Tibial nerve (tissue), 4 donors: ENCODE measurements at regions not wholly inside any gene's neighbourhood (a gene's known extent, or its start where the extent isn't known, plus 50 kb on each side); places are given as distances from the start of the nearest gene placed in this dataset.

ENCODE experiments used
- DNase-seq, 2 donors: peaks; one replicate each; pipeline ENCODE4 v3.0.0-alpha.2; 2019; ENCODE audit warnings: low spot score in 2 of 2
- H3K27ac ChIP-seq, 4 donors: fragments of 200-600 bp; sonication (generic) in 3 of 4; one replicate each; pipeline ENCODE4 v1.5.1; 2017 to 2019; ENCODE audit warnings: mild to moderate bottlenecking in 1 of 4
- H3K27me3 ChIP-seq, 2 donors: fragments of 200-600 bp; sonication (generic) in 1 of 2; one replicate each; pipeline versions ENCODE4 v1.5.1 to v1.6.0; 2017 to 2019
- H3K36me3 ChIP-seq, 3 donors: fragments of 200-600 bp; sonication (generic); one replicate each; pipeline ENCODE4 v1.5.1; 2018 to 2019
- H3K4me1 ChIP-seq, 4 donors: fragments of 200-600 bp; sonication (generic) in 3 of 4; one replicate each; pipeline ENCODE4 v1.5.1; 2017 to 2019
- H3K4me3 ChIP-seq, 4 donors: fragments of 200-600 bp; sonication (generic) in 3 of 4; one replicate each; pipeline ENCODE4 v1.5.1; 2017 to 2019; ENCODE audit warnings: mild to moderate bottlenecking in 1 of 4, moderate library complexity in 1 of 4
- H3K9me3 ChIP-seq, 4 donors: fragments of 200-600 bp; sonication (generic) in 3 of 4; one replicate each; pipeline ENCODE4 v1.5.1; 2017 to 2019
- EP300 ChIP-seq, 2 donors: sonication (generic); formaldehyde crosslinking; IDR thresholded peaks; one replicate each; pipeline ENCODE4 v1.6.1; 2017; ENCODE audit warnings: antibody characterized with exemption in 2 of 2, mild to moderate bottlenecking in 1 of 2
- POLR2A ChIP-seq, 2 donors: fragments of 450-650 bp; IDR thresholded peaks; one replicate each; pipeline ENCODE4 v1.6.1; 2017; ENCODE audit warnings: antibody characterized with exemption in 2 of 2, mild to moderate bottlenecking in 2 of 2, moderate library complexity in 2 of 2
- WGBS, 2 donors: methylation state at CpG; one replicate each; pipeline ENCODE4 v1.1.5; 2018; 5-methylcytosine and 5-hydroxymethylcytosine counted together
- TF ChIP-seq, protein P1 (sequence below), 5 experiments: fragments of 200-600 bp in 3 of 5; fragments of 450-650 bp in 2 of 5; sonication (generic) in 3 of 5; IDR thresholded peaks; one replicate each; pipeline ENCODE4 v1.5.1; 2016 to 2019; ENCODE audit warnings: antibody characterized with exemption in 5 of 5, mild to moderate bottlenecking in 3 of 5, moderate library complexity in 2 of 5

DNA sequence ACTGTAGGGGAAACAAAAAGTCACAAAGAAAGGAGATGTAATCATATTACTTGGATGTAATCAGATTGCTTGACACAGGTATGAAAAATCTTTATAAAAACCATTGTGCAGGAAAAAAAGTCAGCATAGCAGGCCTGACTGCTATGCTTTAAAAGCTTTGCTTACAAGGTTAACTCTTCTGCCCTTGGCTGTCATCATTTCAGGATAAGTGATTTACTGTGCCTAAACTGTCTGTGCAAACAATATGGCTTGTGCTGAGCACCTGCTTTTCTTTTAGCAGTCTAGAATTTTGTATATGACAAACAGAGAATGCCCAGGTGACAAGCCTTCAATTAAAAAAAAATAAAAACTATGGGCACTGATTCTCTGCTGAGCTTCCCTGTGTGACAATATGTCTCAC lies 63.8 kb upstream of the PLEKHG7 start:
- DNase-seq: no peak

DNA sequence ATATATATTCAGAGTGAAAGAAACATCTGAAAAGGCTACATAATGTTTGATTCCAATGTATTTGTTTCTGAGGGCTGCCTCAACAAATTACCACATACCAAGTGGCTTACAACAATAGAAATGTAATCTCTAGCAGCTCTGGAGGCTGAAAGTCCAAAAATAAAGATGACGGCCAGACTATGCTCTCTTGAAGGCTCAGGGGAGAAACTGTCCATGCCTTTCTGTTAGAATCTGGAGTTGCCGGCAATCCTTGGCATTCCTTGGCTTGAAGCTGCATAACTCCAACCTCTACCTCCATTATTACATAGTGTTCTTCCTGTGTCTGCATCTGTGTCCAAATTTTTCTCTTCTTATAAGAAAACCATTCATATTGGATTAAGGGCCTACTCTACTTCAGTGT lies 68.1 kb upstream of the PLEKHG7 start:
- no peak for TF ChIP-seq POLR2A (IDR thresholded peaks at IDR 0.05)
- TF ChIP-seq EP300 (IDR thresholded peaks at IDR 0.05): no peak
- TF ChIP-seq, protein P1, sequence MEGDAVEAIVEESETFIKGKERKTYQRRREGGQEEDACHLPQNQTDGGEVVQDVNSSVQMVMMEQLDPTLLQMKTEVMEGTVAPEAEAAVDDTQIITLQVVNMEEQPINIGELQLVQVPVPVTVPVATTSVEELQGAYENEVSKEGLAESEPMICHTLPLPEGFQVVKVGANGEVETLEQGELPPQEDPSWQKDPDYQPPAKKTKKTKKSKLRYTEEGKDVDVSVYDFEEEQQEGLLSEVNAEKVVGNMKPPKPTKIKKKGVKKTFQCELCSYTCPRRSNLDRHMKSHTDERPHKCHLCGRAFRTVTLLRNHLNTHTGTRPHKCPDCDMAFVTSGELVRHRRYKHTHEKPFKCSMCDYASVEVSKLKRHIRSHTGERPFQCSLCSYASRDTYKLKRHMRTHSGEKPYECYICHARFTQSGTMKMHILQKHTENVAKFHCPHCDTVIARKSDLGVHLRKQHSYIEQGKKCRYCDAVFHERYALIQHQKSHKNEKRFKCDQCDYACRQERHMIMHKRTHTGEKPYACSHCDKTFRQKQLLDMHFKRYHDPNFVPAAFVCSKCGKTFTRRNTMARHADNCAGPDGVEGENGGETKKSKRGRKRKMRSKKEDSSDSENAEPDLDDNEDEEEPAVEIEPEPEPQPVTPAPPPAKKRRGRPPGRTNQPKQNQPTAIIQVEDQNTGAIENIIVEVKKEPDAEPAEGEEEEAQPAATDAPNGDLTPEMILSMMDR (IDR thresholded peaks at IDR 0.05): no peak
- H3K27me3 ChIP-seq: no peaks in the 10 kb centered on the region
- H3K4me3 ChIP-seq: no peak overlapping the region
- no peaks in the 10 kb centered on the region for H3K9me3 ChIP-seq
- 61 to 74% methylated on average over 2 of the region's 2 CpGs for WGBS, 2 donors
- H3K4me1 ChIP-seq: no peaks in the 10 kb centered on the region
- H3K27ac ChIP-seq: no peak overlapping the region
- H3K36me3 ChIP-seq: no peaks in the 10 kb centered on the region
- no peak for DNase-seq

More for the DNA sequence above, 63.8 kb upstream of the PLEKHG7 start:
- Histone ChIP-seq H3K4me3 (no peak overlapping the region), H3K9me3 (peaks cover 0 to 4% (median 0%) of the 10 kb centered on the region in 4 donors), H3K27me3 (no peaks in the 10 kb centered on the region), H3K4me1 (no peaks in the 10 kb centered on the region), H3K36me3 (no peaks in the 10 kb centered on the region), H3K27ac (no peak overlapping the region)
- TF ChIP-seq EP300 (IDR thresholded peaks at IDR 0.05) (no peak), POLR2A (IDR thresholded peaks at IDR 0.05) (no peak)
- TF ChIP-seq, protein P1 (IDR thresholded peaks at IDR 0.05): no peak

DNA sequence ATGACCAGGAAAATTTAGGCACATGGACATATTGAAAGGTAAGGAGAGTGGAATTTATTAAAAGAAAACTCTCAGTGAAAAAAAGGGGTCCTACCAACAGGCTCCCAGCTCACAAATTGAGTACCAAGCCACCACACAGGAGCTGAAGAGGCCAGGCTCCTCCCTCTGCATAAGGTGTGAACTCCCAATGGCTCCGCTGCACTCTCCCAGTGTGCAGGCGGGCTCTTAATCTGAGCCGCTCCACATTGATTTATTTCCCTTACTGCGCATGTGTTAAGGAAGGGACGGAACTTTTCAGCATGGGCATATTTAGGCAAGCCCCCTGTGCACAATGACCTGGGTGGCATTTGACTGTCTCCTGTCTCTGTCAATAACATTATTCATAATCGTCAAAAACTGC lies 68.6 kb upstream of the PLEKHG7 start:
- Histone ChIP-seq H3K9me3 (no peaks in the 10 kb centered on the region), H3K27ac (no peak overlapping the region), H3K4me1 (no peaks in the 10 kb centered on the region), H3K4me3 (no peak overlapping the region), H3K36me3 (no peaks in the 10 kb centered on the region), H3K27me3 (no peaks in the 10 kb centered on the region)
- DNase-seq: no peak
- TF ChIP-seq EP300 (IDR thresholded peaks at IDR 0.05) (no peak), POLR2A (IDR thresholded peaks at IDR 0.05) (no peak)
- TF ChIP-seq, protein P1 (IDR thresholded peaks at IDR 0.05): no peak
- 77 to 79% methylated on average over 6 of the region's 6 CpGs for WGBS, 2 donors

DNA sequence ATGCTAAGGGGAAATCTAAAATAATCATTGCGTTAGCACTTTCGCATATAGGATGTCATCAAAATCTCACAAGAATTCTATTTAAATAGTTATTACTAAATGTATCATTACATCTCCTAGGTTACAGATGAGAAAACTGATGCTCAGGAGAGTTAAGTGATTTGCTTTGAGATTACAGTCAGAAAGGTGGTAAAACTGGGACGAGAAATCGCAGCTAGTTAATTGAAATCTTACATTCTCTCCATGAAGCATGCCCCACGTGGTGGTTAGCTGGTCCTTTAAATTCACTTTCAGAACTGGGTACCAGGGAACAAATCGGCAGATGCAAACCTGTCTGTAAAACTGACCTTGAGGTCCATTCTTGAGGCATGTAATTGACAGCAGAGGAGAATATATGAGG lies 71.8 kb upstream of the PLEKHG7 start:
- TF ChIP-seq, protein P1 (IDR thresholded peaks at IDR 0.05): no peak
- no peak for TF ChIP-seq EP300 (IDR thresholded peaks at IDR 0.05)
- no peak for TF ChIP-seq POLR2A (IDR thresholded peaks at IDR 0.05)
- WGBS, 2 donors: 94 to 97% methylated on average over 6 of the region's 6 CpGs
- Histone ChIP-seq H3K27ac (no peak overlapping the region), H3K4me3 (no peak overlapping the region), H3K27me3 (no peaks in the 10 kb centered on the region), H3K36me3 (no peaks in the 10 kb centered on the region), H3K4me1 (no peaks in the 10 kb centered on the region), H3K9me3 (no peaks in the 10 kb centered on the region)
- DNase-seq: no peak

DNA sequence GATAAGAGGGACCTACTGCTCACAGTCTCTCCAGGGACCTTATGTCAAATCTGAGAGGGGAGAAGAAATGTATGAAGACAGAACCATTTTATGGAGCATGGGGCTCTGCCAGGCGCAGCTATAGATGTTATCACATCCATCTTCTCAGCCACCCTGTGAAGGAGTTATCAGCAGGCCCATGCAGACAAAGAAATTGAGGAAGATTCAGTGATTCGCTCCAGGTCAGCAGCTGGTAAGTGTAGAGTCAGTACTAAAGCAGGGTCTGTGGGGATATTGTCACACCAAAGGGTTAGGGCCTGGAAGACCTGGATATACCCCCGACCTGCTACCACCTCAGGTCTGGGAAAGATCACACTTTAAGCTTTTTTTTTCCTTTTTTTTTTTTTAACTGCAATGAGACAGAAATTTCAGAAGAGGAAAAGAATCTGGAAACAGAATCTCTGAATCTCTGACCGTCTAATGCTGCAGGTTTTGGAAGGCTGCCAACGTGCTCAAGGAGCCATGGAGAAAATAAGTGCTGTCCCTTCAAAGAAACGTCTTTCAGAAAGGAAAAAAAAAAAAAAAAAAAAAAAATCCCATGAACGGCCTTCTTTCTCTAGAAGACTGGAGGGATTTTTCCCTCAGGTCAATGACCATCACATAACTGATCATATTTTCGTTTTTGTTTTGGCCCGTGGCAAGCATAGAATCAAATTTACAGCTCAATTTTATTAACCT lies 73.3 kb upstream of the PLEKHG7 start:
- Histone ChIP-seq H3K27ac (no peak overlapping the region), H3K4me1 (no peaks in the 10 kb centered on the region), H3K27me3 (no peaks in the 10 kb centered on the region), H3K36me3 (no peaks in the 10 kb centered on the region), H3K4me3 (no peak overlapping the region), H3K9me3 (no peaks in the 10 kb centered on the region)
- DNase-seq: peak; percentile 20 to 43
- TF ChIP-seq POLR2A (IDR thresholded peaks at IDR 0.05) (no peak), EP300 (IDR thresholded peaks at IDR 0.05) (no peak)
- TF ChIP-seq, protein P1 (IDR thresholded peaks at IDR 0.05): no peak
- 33 to 36% methylated on average over 9 of the region's 9 CpGs for WGBS, 2 donors
